Thyroid gland (tissue), 4 donors: ENCODE measurements at regions not wholly inside any gene's neighbourhood (a gene's known extent, or its start where the extent isn't known, plus 50 kb on each side); places are given as distances from the start of the nearest gene placed in this dataset.

Experiments
- DNase-seq, 2 donors: peaks; one replicate each; pipeline ENCODE4 v3.0.0-alpha.2; 2019
- H3K27ac ChIP-seq, 3 donors: fragments of 200-600 bp; sonication (generic); 1 replicate in 2 of 3; 2 replicates in 1 of 3; pipeline ENCODE4 v1.5.1; 2016 to 2019; ENCODE audit warnings: mild to moderate bottlenecking in 1 of 3, moderate library complexity in 1 of 3
- H3K27me3 ChIP-seq: fragments of 200-600 bp; sonication (generic); one replicate; pipeline ENCODE4 v1.5.1; 2019
- H3K36me3 ChIP-seq, 2 donors: fragments of 200-600 bp; sonication (generic); one replicate each; pipeline ENCODE4 v1.5.1; 2016 to 2019
- H3K4me1 ChIP-seq, 2 donors: fragments of 200-600 bp; sonication (generic); one replicate each; pipeline ENCODE4 v1.5.1; 2017 to 2019
- H3K4me3 ChIP-seq, 3 donors: fragments of 200-600 bp; sonication (generic); replicated peaks in 1 of 3; 1 replicate in 2 of 3; 2 replicates in 1 of 3; pipeline ENCODE4 v1.5.1; 2016; ENCODE audit warnings: mild to moderate bottlenecking in 1 of 3
- H3K9me3 ChIP-seq: fragments of 200-600 bp; sonication (generic); one replicate; pipeline ENCODE4 v1.5.1; 2017
- POLR2A ChIP-seq, 2 donors: fragments of 450-650 bp; IDR thresholded peaks; one replicate each; pipeline ENCODE4 v1.6.1; 2017; ENCODE audit warnings: antibody characterized with exemption in 2 of 2, mild to moderate bottlenecking in 2 of 2, moderate library complexity in 1 of 2
- WGBS, 2 donors: methylation state at CpG; one replicate each; pipeline ENCODE4 v1.1.5; 2017; 5-methylcytosine and 5-hydroxymethylcytosine counted together
- intact Hi-C: fragments of 100-400 bp; cut with DNase I; formaldehyde crosslinking; loops from one replicate; pipeline ENCODE4 v1.15.1; 2023
- TF ChIP-seq, protein P1 (sequence below), 6 experiments: fragments of 200-600 bp in 3 of 6; fragments of 450-650 bp in 3 of 6; sonication (generic) in 3 of 6; IDR thresholded peaks; one replicate each; pipeline ENCODE4 v1.5.1; 2016 to 2019; ENCODE audit warnings: antibody characterized with exemption in 6 of 6, mild to moderate bottlenecking in 2 of 6, inconsistent platforms in 1 of 6, moderate library complexity in 1 of 6

DNA sequence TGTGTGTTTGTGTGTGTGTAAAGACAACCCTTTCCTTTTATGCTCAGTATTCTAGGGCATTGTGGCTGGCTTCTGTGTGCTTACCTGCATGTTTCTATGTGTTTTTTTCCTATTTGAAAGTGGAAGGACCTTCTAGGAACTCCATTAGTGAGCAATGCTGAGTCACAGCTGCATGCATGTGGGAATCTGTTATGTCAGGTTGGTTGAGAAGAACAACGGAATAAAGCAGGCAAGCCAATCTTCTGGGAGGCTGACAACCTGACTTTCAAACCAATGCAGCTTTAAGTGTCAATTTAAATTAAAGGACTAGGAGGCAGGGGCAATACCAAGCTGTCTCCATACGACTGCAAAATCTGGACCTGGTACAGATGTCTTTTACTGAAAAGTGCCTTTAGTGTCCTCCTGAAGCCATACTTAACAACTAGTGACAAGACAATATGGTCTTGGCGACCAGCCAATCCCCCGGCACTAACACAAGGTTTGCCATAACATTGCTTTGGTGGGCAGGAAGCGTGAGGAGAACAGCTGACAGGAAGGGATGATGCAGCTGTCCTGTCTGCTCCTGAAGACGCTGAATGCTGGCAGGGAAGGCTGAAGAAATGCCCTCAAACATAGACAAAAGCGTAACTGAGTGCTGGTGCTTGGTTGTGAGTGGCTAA lies 514.7 kb upstream of the CDH7 start:
- WGBS, 2 donors: 18 to 20% methylated on average over 7 of the region's 7 CpGs
- no peak for TF ChIP-seq POLR2A (IDR thresholded peaks at IDR 0.05)
- TF ChIP-seq, protein P1, sequence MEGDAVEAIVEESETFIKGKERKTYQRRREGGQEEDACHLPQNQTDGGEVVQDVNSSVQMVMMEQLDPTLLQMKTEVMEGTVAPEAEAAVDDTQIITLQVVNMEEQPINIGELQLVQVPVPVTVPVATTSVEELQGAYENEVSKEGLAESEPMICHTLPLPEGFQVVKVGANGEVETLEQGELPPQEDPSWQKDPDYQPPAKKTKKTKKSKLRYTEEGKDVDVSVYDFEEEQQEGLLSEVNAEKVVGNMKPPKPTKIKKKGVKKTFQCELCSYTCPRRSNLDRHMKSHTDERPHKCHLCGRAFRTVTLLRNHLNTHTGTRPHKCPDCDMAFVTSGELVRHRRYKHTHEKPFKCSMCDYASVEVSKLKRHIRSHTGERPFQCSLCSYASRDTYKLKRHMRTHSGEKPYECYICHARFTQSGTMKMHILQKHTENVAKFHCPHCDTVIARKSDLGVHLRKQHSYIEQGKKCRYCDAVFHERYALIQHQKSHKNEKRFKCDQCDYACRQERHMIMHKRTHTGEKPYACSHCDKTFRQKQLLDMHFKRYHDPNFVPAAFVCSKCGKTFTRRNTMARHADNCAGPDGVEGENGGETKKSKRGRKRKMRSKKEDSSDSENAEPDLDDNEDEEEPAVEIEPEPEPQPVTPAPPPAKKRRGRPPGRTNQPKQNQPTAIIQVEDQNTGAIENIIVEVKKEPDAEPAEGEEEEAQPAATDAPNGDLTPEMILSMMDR (IDR thresholded peaks at IDR 0.05): no peak
- no peaks in the 10 kb centered on the region for H3K27me3 ChIP-seq
- H3K4me3 ChIP-seq: no peak overlapping the region
- no peak overlapping the region for H3K27ac ChIP-seq
- H3K36me3 ChIP-seq: no peaks in the 10 kb centered on the region
- intact Hi-C loops: no loop called here
- H3K4me1 ChIP-seq: peaks cover 0 to 11% of the 10 kb centered on the region in 2 donors
- peak; percentile 5 to 8 for DNase-seq
- H3K9me3 ChIP-seq: no peaks in the 10 kb centered on the region

GRCh38 chr18:65230311-65230710 lies 520.5 kb upstream of the CDH7 start:
- intact Hi-C loops: no loop called here
- WGBS, 2 donors: 90 to 93% methylated on average over 4 of the region's 4 CpGs
- Histone ChIP-seq H3K36me3 (no peaks in the 10 kb centered on the region), H3K9me3 (no peaks in the 10 kb centered on the region), H3K4me1 (no peaks in the 10 kb centered on the region), H3K4me3 (no peak overlapping the region), H3K27me3 (no peaks in the 10 kb centered on the region), H3K27ac (no peak overlapping the region)
- no peak for TF ChIP-seq POLR2A (IDR thresholded peaks at IDR 0.05)
- TF ChIP-seq, protein P1 (IDR thresholded peaks at IDR 0.05): no peak
- no peak for DNase-seq

GRCh38 chr18:65227970-65228369 lies 522.8 kb upstream of the CDH7 start:
- Histone ChIP-seq H3K27me3 (no peaks in the 10 kb centered on the region), H3K36me3 (no peaks in the 10 kb centered on the region), H3K27ac (no peak overlapping the region), H3K9me3 (no peaks in the 10 kb centered on the region), H3K4me1 (no peaks in the 10 kb centered on the region), H3K4me3 (no peak overlapping the region)
- TF ChIP-seq POLR2A (IDR thresholded peaks at IDR 0.05): no peak
- TF ChIP-seq, protein P1 (IDR thresholded peaks at IDR 0.05): no peak
- WGBS, 2 donors: 85 to 96% methylated on average over 3 of the region's 3 CpGs
- intact Hi-C loops: no loop called here
- no peak for DNase-seq

DNA sequence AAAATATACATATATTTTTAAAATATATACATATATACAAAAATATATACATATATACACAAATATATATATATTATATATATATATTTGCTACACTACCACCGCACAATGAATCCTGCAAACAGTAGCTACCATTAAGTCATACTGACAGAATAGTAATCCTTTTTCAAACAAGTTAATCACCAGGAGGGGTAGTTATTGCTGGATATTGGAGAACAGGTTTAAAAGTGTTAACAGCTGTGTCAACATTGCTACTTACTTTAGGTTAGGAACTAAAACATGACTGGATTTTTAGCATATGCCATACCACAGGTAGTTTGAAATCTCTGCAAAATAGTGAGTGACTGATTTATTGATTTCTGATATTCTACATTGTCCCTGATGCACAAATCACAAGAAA lies 529.1 kb upstream of the CDH7 start:
- no peak for DNase-seq
- H3K9me3 ChIP-seq: no peaks in the 10 kb centered on the region
- intact Hi-C loops: no loop called here
- H3K27ac ChIP-seq: no peak overlapping the region
- no peaks in the 10 kb centered on the region for H3K27me3 ChIP-seq
- H3K4me3 ChIP-seq: no peak overlapping the region
- TF ChIP-seq, protein P1 (IDR thresholded peaks at IDR 0.05): no peak
- TF ChIP-seq POLR2A (IDR thresholded peaks at IDR 0.05): no peak
- H3K4me1 ChIP-seq: no peaks in the 10 kb centered on the region
- no peaks in the 10 kb centered on the region for H3K36me3 ChIP-seq
- 73 to 85% methylated on average over 1 of the region's 1 CpG for WGBS, 2 donors

DNA sequence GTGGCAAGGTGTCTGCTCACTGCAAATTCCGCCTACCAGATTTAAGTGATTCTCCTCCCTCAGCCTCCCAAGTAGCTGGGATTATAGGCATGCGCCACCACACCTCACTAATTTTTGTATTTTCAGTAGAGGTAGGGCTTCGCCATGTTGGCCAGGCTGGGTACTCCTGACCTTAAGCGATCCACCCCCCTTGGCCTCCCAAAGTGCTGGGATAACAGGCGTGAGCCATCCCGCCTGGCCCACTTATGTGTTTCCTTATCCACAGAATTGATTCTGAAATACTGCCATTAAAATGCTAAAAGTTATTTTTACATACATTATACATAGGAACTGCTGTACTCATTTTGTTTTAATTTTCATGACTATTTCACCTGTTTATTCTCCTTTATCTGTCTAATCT lies 529.7 kb upstream of the CDH7 start:
- no peak overlapping the region for H3K27ac ChIP-seq
- DNase-seq: no peak
- WGBS, 2 donors: 91 to 96% methylated on average over 6 of the region's 6 CpGs
- intact Hi-C loops: no loop called here
- no peak overlapping the region for H3K4me3 ChIP-seq
- no peaks in the 10 kb centered on the region for H3K9me3 ChIP-seq
- TF ChIP-seq, protein P1 (IDR thresholded peaks at IDR 0.05): no peak
- no peak for TF ChIP-seq POLR2A (IDR thresholded peaks at IDR 0.05)
- H3K36me3 ChIP-seq: no peaks in the 10 kb centered on the region
- no peaks in the 10 kb centered on the region for H3K27me3 ChIP-seq
- H3K4me1 ChIP-seq: no peaks in the 10 kb centered on the region
